HG03520 (cell line): ENCODE measurements at regions not wholly inside any gene's neighbourhood (a gene's known extent, or its start where the extent isn't known, plus 50 kb on each side); places are given as distances from the start of the nearest gene placed in this dataset.

Experiments used
- ATAC-seq: cut with Tn5 transposase; IDR thresholded peaks from one replicate; pipeline ENCODE4 v1.9.1; 2021; ENCODE audit warnings: mild to moderate bottlenecking, moderate library complexity; ENCODE audit not compliant: unreplicated experiment

- ATAC-seq: no peak
These were observed 983.2 kb downstream of the BCL11B start for GRCh38 chr14:98288825-98289224.

- ATAC-seq: no peak
These were observed 981.4 kb downstream of the BCL11B start for GRCh38 chr14:98290596-98290995.

- no peak for ATAC-seq
These were observed 979.8 kb downstream of the BCL11B start for GRCh38 chr14:98292191-98292590.

- ATAC-seq: no peak
These were observed 978.4 kb downstream of the BCL11B start for GRCh38 chr14:98293576-98293975.

GRCh38 chr14:98296895-98297294 is 975.1 kb downstream of the BCL11B start:
- ATAC-seq: no peak

- no peak for ATAC-seq
These were observed 974.4 kb downstream of the BCL11B start for GRCh38 chr14:98297567-98297966.

- ATAC-seq: no peak
These were observed 973.3 kb downstream of the BCL11B start for GRCh38 chr14:98298481-98299244.

GRCh38 chr14:98301681-98302080 is 970.3 kb downstream of the BCL11B start:
- no peak for ATAC-seq

GRCh38 chr14:98304574-98304973 is 967.4 kb downstream of the BCL11B start:
- no peak for ATAC-seq

GRCh38 chr14:98309591-98309990 is 962.4 kb downstream of the BCL11B start:
- ATAC-seq: no peak

- ATAC-seq: no peak
These were observed 960.0 kb downstream of the BCL11B start for GRCh38 chr14:98312006-98312405.

- no peak for ATAC-seq
These were observed 950.2 kb downstream of the BCL11B start for GRCh38 chr14:98321841-98322240.

- no peak for ATAC-seq
These were observed 948.2 kb downstream of the BCL11B start for GRCh38 chr14:98323836-98324235.

- no peak for ATAC-seq
These were observed 946.2 kb downstream of the BCL11B start for GRCh38 chr14:98325761-98326160.

- no peak for ATAC-seq
These were observed 943.5 kb downstream of the BCL11B start for GRCh38 chr14:98328496-98328895.

GRCh38 chr14:98334186-98334585 is 937.8 kb downstream of the BCL11B start:
- ATAC-seq: no peak

GRCh38 chr14:98341211-98341610 is 930.8 kb downstream of the BCL11B start:
- no peak for ATAC-seq

- no peak for ATAC-seq
These were observed 926.8 kb downstream of the BCL11B start for GRCh38 chr14:98345161-98345560.

- no peak for ATAC-seq
These were observed 924.3 kb downstream of the BCL11B start for GRCh38 chr14:98347686-98348085.

GRCh38 chr14:98348505-98348904 is 923.5 kb downstream of the BCL11B start:
- ATAC-seq: no peak

- no peak for ATAC-seq
These were observed 921.8 kb downstream of the BCL11B start for GRCh38 chr14:98350213-98350612.

GRCh38 chr14:98364961-98365360 is 907.0 kb downstream of the BCL11B start:
- ATAC-seq: no peak

GRCh38 chr14:98366429-98366828 is 905.6 kb downstream of the BCL11B start:
- ATAC-seq: no peak
